ENCODE measurements at regions not wholly inside any gene's neighbourhood (a gene's known extent, or its start where the extent isn't known, plus 50 kb on each side); places are given as distances from the start of the nearest gene placed in this dataset.
A peak's percentile ranks its signal among the peaks of the same experiment; 100 is the strongest.

- H3K36me3 Mint-ChIP-seq (ENCODE audit: insufficient read depth in 1 of 3, low read depth in 3 of 3) = peaks cover 25 to 60% (median 50%) of the 10 kb centered on the region in 3 experiments
- peak; percentile 3 for DNase-seq
These were observed 257.2 kb downstream of the GLRX3 start for GRCh38 chr10:130393342-130393741.

More at GRCh38 chr10:130393342-130393741, 257.2 kb downstream of the GLRX3 start:
- no peak overlapping the region for H3T11ph ChIP-seq (ENCODE audit: low read length)
- Mint-ChIP-seq H3K27ac (peak overlapping the region in 1 of 3 experiments; percentile 22; a peak in 1 of 7 replicates), H3K4me1 (peaks cover 17 to 26% of the 10 kb centered on the region in 2 experiments), H3K4me3 (no peak overlapping the region), H3K9me3 (peaks cover 60 to 65% of the 10 kb centered on the region in 2 experiments), H3K27me3 (ENCODE audit: low read depth) (peaks cover 40% of the 10 kb centered on the region)
- H2BK20ac ChIP-seq (ENCODE audit: low read depth, low read length, poor library complexity, severe bottlenecking) = no peak overlapping the region
- no peak overlapping the region for H3K4ac ChIP-seq (ENCODE audit: low read depth, low read length)
- no peak overlapping the region for H2AK5ac ChIP-seq (ENCODE audit: insufficient read length, low read length)
- H3K18ac ChIP-seq (ENCODE audit: insufficient read length, low read depth, low read length) = no peak overlapping the region
- no peak overlapping the region for H4K91ac ChIP-seq (ENCODE audit: insufficient read length, low read depth, low read length)
- no peak overlapping the region for H4K8ac ChIP-seq (replicated peaks; ENCODE audit: insufficient read length, low read depth, low read length)
- H2BK15ac ChIP-seq (ENCODE audit: low read depth, low read length) = no peak overlapping the region
- H3K56ac ChIP-seq (ENCODE audit: insufficient read length, low read depth, low read length) = no peak overlapping the region
- H3K9ac ChIP-seq (ENCODE audit: extremely low read depth, insufficient read length, low read length) = no peak overlapping the region
- H3K4me1 ChIP-seq (ENCODE audit: insufficient read depth, low read length) = no peaks in the 10 kb centered on the region; the same call in 1 of the 2 replicates
- H3K23ac ChIP-seq (ENCODE audit: insufficient read length, low read depth, low read length) = no peak overlapping the region
- no peak overlapping the region for H3K4me2 ChIP-seq (ENCODE audit: insufficient read depth, insufficient read length, low read length)
- TF ChIP-seq CTCF (conservative IDR thresholded peaks at IDR 0.05) = no peak
- H3K23me2 ChIP-seq (ENCODE audit: insufficient read length, low read depth, low read length, poor library complexity, severe bottlenecking) = no peaks in the 10 kb centered on the region
- H2BK120ac ChIP-seq (ENCODE audit: low read depth, low read length, poor library complexity, severe bottlenecking) = no peak overlapping the region
- H3K79me2 ChIP-seq (ENCODE audit: insufficient read depth, low read length) = no peaks in the 10 kb centered on the region
- no peak overlapping the region for H2BK5ac ChIP-seq (ENCODE audit: insufficient read length, low read length)
- no peak overlapping the region for H2BK12ac ChIP-seq (ENCODE audit: insufficient read length, low read depth, low read length)
- no peak overlapping the region for H4K5ac ChIP-seq (ENCODE audit: insufficient read length, low read depth, low read length)
- H3K79me1 ChIP-seq (ENCODE audit: insufficient read depth, low read depth, low read length, poor library complexity, severe bottlenecking) = no peaks in the 10 kb centered on the region
- no peaks in the 10 kb centered on the region for H4K20me1 ChIP-seq (ENCODE audit: control insufficient read depth, insufficient read depth, insufficient read length)
- no peaks in the 10 kb centered on the region for H3K27me3 ChIP-seq (ENCODE audit: insufficient read depth, low read length)
- no CpG with 5 or more reads among the region's 4 CpGs for WGBS (ENCODE audit: extremely low coverage, insufficient read length, low lambda C conversion rate)
- H3K9me3 ChIP-seq (ENCODE audit: control insufficient read depth, low read depth, low read length) = peaks cover 13% of the 10 kb centered on the region
- no peak overlapping the region for H3K27ac ChIP-seq (ENCODE audit: insufficient read length, low read depth, low read length)
- H2AFZ ChIP-seq (ENCODE audit: low read length) = no peak overlapping the region
- no peak overlapping the region for H3K14ac ChIP-seq (ENCODE audit: insufficient read depth, low read length)

Data from H9 (cell line).